ENCODE measurements at regions not wholly inside any gene's neighbourhood (a gene's known extent, or its start where the extent isn't known, plus 50 kb on each side); places are given as distances from the start of the nearest gene placed in this dataset.

- H3K36me3 ChIP-seq (ENCODE audit: control insufficient read depth in 2 of 2, insufficient read depth in 2 of 2, low read length in 1 of 2) = no peaks in the 10 kb centered on the region
- peaks cover 0 to 5% of the 10 kb centered on the region in 2 experiments; a peak in 3 of 4 replicates for H3K27me3 ChIP-seq (replicated peaks in 1 of 2; ENCODE audit: control insufficient read depth in 2 of 2, insufficient read depth in 2 of 2, low read length in 1 of 2)
- H3K9ac ChIP-seq (ENCODE audit: control insufficient read depth, insufficient read depth, low read length) = no peak overlapping the region
- H3K4me3 ChIP-seq = no peak overlapping the region
- ChIA-PET RAD21 (ENCODE audit: unreplicated experiment) (no interaction called here), SMC1A (ENCODE audit: uncharacterized antibody, unreplicated experiment) (no interaction called here), CTCF (no interaction called here), POLR2A (no interaction called here)
- 23% methylated on average over 4 of the region's 4 CpGs for WGBS (ENCODE audit: insufficient coverage, insufficient replicate concordance, low lambda C conversion rate, missing lambda C conversion rate)
- no peak for FAIRE-seq
- no peak overlapping the region for H3K27ac ChIP-seq (ENCODE audit: control insufficient read depth, insufficient read depth)
- H4K20me1 ChIP-seq (ENCODE audit: control insufficient read depth, insufficient read depth) = no peaks in the 10 kb centered on the region
- no peaks in the 10 kb centered on the region for H3K9me3 ChIP-seq (replicated peaks; ENCODE audit: control insufficient read depth, insufficient read depth, low read length)
- H2AFZ ChIP-seq (ENCODE audit: control insufficient read depth, low read depth, low read length) = no peak overlapping the region
- no peak for ATAC-seq
- H3K4me1 ChIP-seq (ENCODE audit: control insufficient read depth, insufficient read depth, low read length) = no peaks in the 10 kb centered on the region
- DNase-seq (ENCODE audit: low read depth, low spot score) = no peak
- in situ Hi-C loops (cut with MboI) = no loop called here
- intact Hi-C loops (cut with micrococcal nuclease; ENCODE audit: unreplicated experiment) = no loop called here
- no peak overlapping the region for H3K4me2 ChIP-seq (ENCODE audit: control insufficient read depth, insufficient read depth)
- no TSS peak for BruUV-seq (replicated peaks)
- no peaks in the 10 kb centered on the region for H3K79me2 ChIP-seq (ENCODE audit: control insufficient read depth, insufficient read depth, low read length)
- TF ChIP-seq TCF3 (IDR thresholded peaks at IDR 0.05; ENCODE audit: borderline replicate concordance, insufficient read depth, low read depth, low read length) = no peak
- TF ChIP-seq HDAC6 (IDR thresholded peaks at IDR 0.05; ENCODE audit: unreplicated experiment) = no peak
- no peak for TF ChIP-seq IRF3 (IDR thresholded peaks at IDR 0.05)
- no peak for TF ChIP-seq MAX (IDR thresholded peaks at IDR 0.05; ENCODE audit: low read depth, low read length)
- no peak for TF ChIP-seq MEF2A (IDR thresholded peaks at IDR 0.05; ENCODE audit: insufficient read depth, low read depth, low read length)
- no peak for TF ChIP-seq E2F4 (IDR thresholded peaks at IDR 0.05; ENCODE audit: low read depth, low read length)
- TF ChIP-seq NFIC (IDR thresholded peaks at IDR 0.05; ENCODE audit: low read depth, low read length) = no peak
- no peak for TF ChIP-seq CREB1 (IDR thresholded peaks at IDR 0.05; ENCODE audit: low read depth)
- TF ChIP-seq NFYB (IDR thresholded peaks at IDR 0.05; ENCODE audit: insufficient read depth, low read depth, low read length) = no peak
- no peak for TF ChIP-seq PAX8 (IDR thresholded peaks at IDR 0.05)
- TF ChIP-seq ZBTB33 (IDR thresholded peaks at IDR 0.05) = no peak
- TF ChIP-seq EED (IDR thresholded peaks at IDR 0.05; ENCODE audit: low read depth) = no peak
- TF ChIP-seq MYB (IDR thresholded peaks at IDR 0.05; ENCODE audit: borderline replicate concordance, low read depth, low read length) = no peak
- no peak for TF ChIP-seq MYC (IDR thresholded peaks at IDR 0.05; ENCODE audit: insufficient read depth, insufficient read length, insufficient replicate concordance, low read length, severe bottlenecking)
- no peak for TF ChIP-seq POLR2AphosphoS2 (IDR thresholded peaks at IDR 0.05; ENCODE audit: low read depth, low read length)
- TF ChIP-seq SIN3A (IDR thresholded peaks at IDR 0.05; ENCODE audit: low read depth, low read length) = no peak
- TF ChIP-seq ATF7 (IDR thresholded peaks at IDR 0.05; ENCODE audit: low read depth) = no peak
Measured at GRCh38 chr6:1242021-1242420, 69.9 kb upstream of the FOXQ1 start.

Data from GM12878 (cell line).